Trophoblast cell (in vitro differentiated cells and primary cell): ENCODE measurements at regions not wholly inside any gene's neighbourhood (a gene's known extent, or its start where the extent isn't known, plus 50 kb on each side); places are given as distances from the start of the nearest gene placed in this dataset.

Source experiments
- DNase-seq, 2 donors: peaks; one replicate each; pipeline ENCODE4 v3.0.0-alpha.2; 2016
- H2AFZ ChIP-seq: 2 replicates; pipeline ENCODE4 v1.6.1; 2013; ENCODE audit warnings: low read length, moderate library complexity, mild to moderate bottlenecking; ENCODE audit not compliant: insufficient read depth, poor library complexity
- H2AK5ac ChIP-seq: 2 replicates; pipeline ENCODE4 v1.6.1; 2013; ENCODE audit warnings: mild to moderate bottlenecking, low read length
- H2BK120ac ChIP-seq: 2 replicates; pipeline ENCODE4 v1.6.1; 2013; ENCODE audit warnings: low read length, mild to moderate bottlenecking, moderate library complexity; ENCODE audit not compliant: insufficient read depth, poor library complexity
- H2BK12ac ChIP-seq: 2 replicates; pipeline ENCODE4 v1.6.1; 2013; ENCODE audit warnings: mild to moderate bottlenecking, low read length, moderate library complexity
- H2BK5ac ChIP-seq: 2 replicates; pipeline ENCODE4 v1.6.1; 2013; ENCODE audit warnings: low read length, low read depth, moderate library complexity, mild to moderate bottlenecking; ENCODE audit not compliant: poor library complexity
- H3K14ac ChIP-seq: 2 replicates; pipeline ENCODE4 v1.6.1; 2013; ENCODE audit warnings: mild to moderate bottlenecking, low read length
- H3K18ac ChIP-seq: 2 replicates; pipeline ENCODE4 v1.6.1; 2013; ENCODE audit warnings: mild to moderate bottlenecking, low read length
- H3K23ac ChIP-seq: 2 replicates; pipeline ENCODE4 v1.6.1; 2013; ENCODE audit warnings: low read length
- H3K27ac ChIP-seq: 2 replicates; pipeline ENCODE4 v1.5.1; 2013; ENCODE audit warnings: low read depth, mild to moderate bottlenecking, inconsistent platforms, low read length, moderate library complexity
- H3K27me3 ChIP-seq: 2 replicates; pipeline ENCODE4 v1.6.1; 2013; ENCODE audit warnings: inconsistent platforms, mild to moderate bottlenecking, low read length, moderate library complexity; ENCODE audit not compliant: insufficient read depth
- H3K36me3 ChIP-seq, 2 experiments: 1 replicate in 1 of 2; 2 replicates in 1 of 2; pipeline ENCODE4 v1.6.1; 2013; ENCODE audit warnings: low read length in 2 of 2, mild to moderate bottlenecking in 2 of 2, moderate library complexity in 1 of 2; ENCODE audit not compliant: insufficient read depth in 2 of 2, control insufficient read depth in 1 of 2
- H3K4ac ChIP-seq: 2 replicates; pipeline ENCODE4 v1.6.1; 2013; ENCODE audit warnings: low read depth, mild to moderate bottlenecking, low read length, moderate library complexity
- H3K4me1 ChIP-seq, 2 experiments: 1 replicate in 1 of 2; 2 replicates in 1 of 2; pipeline ENCODE4 v1.6.1; 2013; ENCODE audit warnings: low read length in 2 of 2, mild to moderate bottlenecking in 2 of 2, moderate library complexity in 1 of 2; ENCODE audit not compliant: insufficient read depth in 2 of 2, control insufficient read depth in 1 of 2
- H3K4me2 ChIP-seq: 2 replicates; pipeline ENCODE4 v1.6.1; 2013; ENCODE audit warnings: inconsistent platforms, mild to moderate bottlenecking, low read length, moderate library complexity
- H3K4me3 ChIP-seq: 2 replicates; pipeline ENCODE4 v1.5.1; 2013; ENCODE audit warnings: mild to moderate bottlenecking, low read depth, low read length, inconsistent platforms
- H3K79me1 ChIP-seq: one replicate; pipeline ENCODE4 v1.6.1; 2013; ENCODE audit warnings: low read length
- H3K79me2 ChIP-seq: 2 replicates; pipeline ENCODE4 v1.6.1; 2013; ENCODE audit warnings: low read length, mild to moderate bottlenecking; ENCODE audit not compliant: control insufficient read depth, insufficient read depth, poor library complexity
- H3K9ac ChIP-seq: 2 replicates; pipeline ENCODE4 v1.6.1; 2013; ENCODE audit warnings: mild to moderate bottlenecking, low read length
- H3K9me3 ChIP-seq: 2 replicates; pipeline ENCODE4 v1.6.1; 2013; ENCODE audit warnings: low read depth, mild to moderate bottlenecking, control low read depth, inconsistent platforms, low read length; ENCODE audit not compliant: insufficient read depth
- H4K12ac ChIP-seq: 2 replicates; pipeline ENCODE4 v1.6.1; 2013; ENCODE audit warnings: low read depth, mild to moderate bottlenecking, low read length, moderate library complexity
- H4K8ac ChIP-seq: 2 replicates; pipeline ENCODE4 v1.6.1; 2013; ENCODE audit warnings: low read depth, mild to moderate bottlenecking, low read length, moderate library complexity
- H4K91ac ChIP-seq: one replicate; pipeline ENCODE4 v1.6.1; 2013; ENCODE audit warnings: low read depth, mild to moderate bottlenecking, low read length, moderate library complexity
- WGBS: extraction: QIAGEN DNeasy Blood & Tissue Kit; methylation state at CpG from one replicate; pipeline ENCODE4 v1.1.7; 2013; ENCODE audit warnings: missing lambda C conversion rate; ENCODE audit not compliant: insufficient read length, insufficient coverage; ENCODE audit errors: extremely low coverage; 5-methylcytosine and 5-hydroxymethylcytosine counted together

DNA sequence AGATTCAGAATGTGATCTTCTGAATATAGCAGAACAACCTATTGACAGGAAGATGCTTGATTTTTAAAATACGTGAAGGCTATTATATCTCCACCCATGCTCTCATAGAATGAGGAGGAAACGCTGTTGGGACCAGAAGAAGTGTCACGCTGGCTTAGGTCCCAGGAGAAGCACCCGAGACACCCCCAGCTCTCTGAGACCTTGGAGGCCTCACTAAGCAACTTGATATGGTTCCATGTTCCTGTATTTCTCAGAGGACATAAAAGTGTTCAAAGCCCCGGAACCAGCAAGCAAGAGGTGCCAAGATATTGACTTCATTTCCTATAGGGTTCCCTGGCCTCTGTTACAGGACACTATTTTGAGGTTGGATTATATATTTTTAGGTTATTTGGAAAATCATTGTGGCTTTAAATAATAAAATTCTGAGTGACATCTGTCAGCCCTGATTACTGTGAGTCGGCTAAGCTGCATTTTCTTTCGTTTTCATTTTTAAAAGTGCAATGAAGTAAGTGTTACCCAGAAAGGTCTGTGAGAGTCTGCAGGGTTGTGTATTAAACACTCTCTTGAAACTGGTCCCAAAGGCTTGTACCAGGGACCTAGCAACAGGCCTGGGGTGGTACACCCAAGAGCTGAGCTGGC lies 400.0 kb downstream of the SOX9 start:
- H3K4me1 ChIP-seq = peaks cover 7 to 15% of the 10 kb centered on the region in 2 experiments
- no peak overlapping the region for H2BK120ac ChIP-seq
- H2BK5ac ChIP-seq = no peak overlapping the region
- no peak overlapping the region for H4K12ac ChIP-seq
- H3K9me3 ChIP-seq = no peaks in the 10 kb centered on the region
- no peak overlapping the region for H3K4me3 ChIP-seq
- no peak overlapping the region for H4K8ac ChIP-seq
- H3K27me3 ChIP-seq = no peaks in the 10 kb centered on the region
- H3K27ac ChIP-seq = no peak overlapping the region
- no peak overlapping the region for H3K23ac ChIP-seq
- no peak overlapping the region for H3K14ac ChIP-seq
- H2AK5ac ChIP-seq = no peak overlapping the region
- no peak overlapping the region for H4K91ac ChIP-seq
- no peak overlapping the region for H3K18ac ChIP-seq
- no CpG with 5 or more reads among the region's 7 CpGs for WGBS
- no peaks in the 10 kb centered on the region for H3K79me2 ChIP-seq
- no peak overlapping the region for H3K4ac ChIP-seq
- no peak overlapping the region for H2AFZ ChIP-seq
- DNase-seq = no peak
- no peak overlapping the region for H3K4me2 ChIP-seq
- H3K9ac ChIP-seq = no peak overlapping the region
- no peaks in the 10 kb centered on the region for H3K36me3 ChIP-seq
- peaks cover 4% of the 10 kb centered on the region for H3K79me1 ChIP-seq
- no peak overlapping the region for H2BK12ac ChIP-seq

GRCh38 chr17:72523491-72523890 lies 402.7 kb downstream of the SOX9 start:
- WGBS = no CpG with 5 or more reads among the region's 5 CpGs
- no peak for DNase-seq

DNA sequence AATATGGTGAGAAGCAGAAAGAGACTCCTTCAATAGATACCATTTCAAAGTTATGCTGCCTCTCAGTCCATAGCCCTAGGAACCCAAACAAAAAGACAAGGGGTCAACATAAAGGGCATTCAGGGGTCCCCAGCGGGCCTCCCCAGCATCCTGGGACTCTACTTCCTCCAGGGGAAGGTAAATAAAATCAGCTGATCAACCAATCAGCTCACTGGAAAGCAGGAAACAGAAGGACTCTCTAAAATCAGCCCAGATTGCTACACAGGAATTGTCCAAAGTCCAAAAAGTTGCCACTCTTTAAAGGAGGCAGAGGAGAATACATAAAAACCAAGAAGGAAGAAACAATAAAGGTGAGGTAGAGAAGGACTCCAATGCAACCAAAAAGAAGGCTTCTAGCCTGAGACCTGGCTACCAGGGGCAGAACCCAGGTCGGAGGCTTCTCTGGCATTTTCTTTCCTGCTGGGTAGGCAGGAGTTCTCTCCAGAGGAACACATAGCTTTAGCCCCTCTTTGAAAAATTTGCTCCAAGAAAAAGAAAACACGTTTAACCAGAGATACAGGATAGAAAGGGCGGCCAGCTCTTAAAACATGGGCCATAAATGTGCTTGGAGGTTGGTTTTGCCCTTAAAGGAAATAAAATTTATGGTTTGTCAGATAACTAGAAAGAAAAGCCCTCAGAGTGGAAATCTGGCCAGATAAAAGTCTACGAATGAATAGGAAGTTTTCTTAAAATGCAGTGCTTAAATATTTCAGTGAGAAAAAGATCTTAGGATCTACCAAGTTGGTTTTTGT lies 404.6 kb downstream of the SOX9 start:
- Histone ChIP-seq H2AK5ac (no peak overlapping the region), H3K27me3 (no peaks in the 10 kb centered on the region), H4K12ac (no peak overlapping the region), H3K9ac (no peak overlapping the region), H2AFZ (no peak overlapping the region), H2BK12ac (no peak overlapping the region), H3K18ac (no peak overlapping the region), H2BK120ac (no peak overlapping the region), H3K4me2 (no peak overlapping the region), H3K4me1 (no peaks in the 10 kb centered on the region), H3K27ac (no peak overlapping the region), H3K14ac (no peak overlapping the region), H3K79me1 (no peaks in the 10 kb centered on the region), H3K23ac (no peak overlapping the region), H3K36me3 (no peaks in the 10 kb centered on the region), H2BK5ac (no peak overlapping the region), H3K4ac (no peak overlapping the region), H3K4me3 (no peak overlapping the region), H4K8ac (no peak overlapping the region), H4K91ac (no peak overlapping the region), H3K9me3 (no peaks in the 10 kb centered on the region), H3K79me2 (no peaks in the 10 kb centered on the region)
- WGBS = no CpG with 5 or more reads among the region's 5 CpGs
- no peak for DNase-seq

More at GRCh38 chr17:72523491-72523890, 402.7 kb downstream of the SOX9 start:
- Histone ChIP-seq H3K4ac (no peak overlapping the region), H4K12ac (no peak overlapping the region), H3K36me3 (no peaks in the 10 kb centered on the region), H2AFZ (no peak overlapping the region), H3K79me2 (no peaks in the 10 kb centered on the region), H2BK5ac (no peak overlapping the region), H2BK120ac (no peak overlapping the region), H3K27ac (no peak overlapping the region), H3K4me1 (peaks cover 0 to 3% of the 10 kb centered on the region in 2 experiments), H3K9ac (no peak overlapping the region), H3K4me2 (no peak overlapping the region), H3K14ac (no peak overlapping the region), H3K4me3 (no peak overlapping the region), H2BK12ac (no peak overlapping the region), H3K9me3 (no peaks in the 10 kb centered on the region), H3K79me1 (no peaks in the 10 kb centered on the region), H4K91ac (no peak overlapping the region), H3K18ac (no peak overlapping the region), H4K8ac (no peak overlapping the region), H2AK5ac (no peak overlapping the region), H3K23ac (no peak overlapping the region), H3K27me3 (no peaks in the 10 kb centered on the region)

DNA sequence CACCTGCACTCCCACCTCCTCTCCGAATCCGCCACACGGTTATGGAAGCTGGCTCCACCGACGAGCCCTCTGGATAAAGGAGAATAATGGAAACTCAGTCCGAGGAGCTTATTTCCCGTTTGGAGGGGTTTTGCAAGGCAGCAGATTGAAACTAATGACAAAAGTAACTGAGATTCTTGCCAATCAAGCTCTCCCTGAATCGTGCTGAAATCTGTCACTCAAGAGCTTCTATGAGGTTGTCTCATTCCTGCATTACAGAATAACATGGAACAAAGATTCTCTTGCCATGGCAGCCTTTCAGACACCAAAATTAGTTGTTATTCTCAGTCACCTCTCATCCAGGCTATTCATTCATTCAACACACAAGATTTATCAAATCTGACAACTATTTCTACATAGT lies 405.9 kb downstream of the SOX9 start:
- H3K9ac ChIP-seq = no peak overlapping the region
- H2AK5ac ChIP-seq = no peak overlapping the region
- no peak for DNase-seq
- H4K8ac ChIP-seq = no peak overlapping the region
- H2BK5ac ChIP-seq = no peak overlapping the region
- H3K4me1 ChIP-seq = no peaks in the 10 kb centered on the region
- H3K79me1 ChIP-seq = no peaks in the 10 kb centered on the region
- H3K4me3 ChIP-seq = no peak overlapping the region
- H3K4ac ChIP-seq = no peak overlapping the region
- H4K12ac ChIP-seq = no peak overlapping the region
- H2AFZ ChIP-seq = no peak overlapping the region
- H3K27ac ChIP-seq = no peak overlapping the region
- no peak overlapping the region for H4K91ac ChIP-seq
- no peaks in the 10 kb centered on the region for H3K27me3 ChIP-seq
- WGBS = no CpG with 5 or more reads among the region's 8 CpGs
- H3K79me2 ChIP-seq = no peaks in the 10 kb centered on the region
- H3K14ac ChIP-seq = no peak overlapping the region
- no peak overlapping the region for H3K23ac ChIP-seq
- H2BK12ac ChIP-seq = no peak overlapping the region
- no peak overlapping the region for H3K18ac ChIP-seq
- no peak overlapping the region for H3K4me2 ChIP-seq
- no peaks in the 10 kb centered on the region for H3K36me3 ChIP-seq
- H2BK120ac ChIP-seq = no peak overlapping the region
- no peaks in the 10 kb centered on the region for H3K9me3 ChIP-seq
